Stimulated activated CD4-positive, alpha-beta T cell treated with anti-CD3 and anti-CD28 coated beads, TNF-alpha, amount 100 ng/mL, for 4 hours (primary cell): ENCODE measurements at regions not wholly inside any gene's neighbourhood (a gene's known extent, or its start where the extent isn't known, plus 50 kb on each side); places are given as distances from the start of the nearest gene placed in this dataset.

Experiments
- DNase-seq, 3 experiments: peaks; one replicate each; pipeline ENCODE4 v3.0.0-alpha.2; 2020; ENCODE audit warnings: low read depth in 3 of 3

DNA sequence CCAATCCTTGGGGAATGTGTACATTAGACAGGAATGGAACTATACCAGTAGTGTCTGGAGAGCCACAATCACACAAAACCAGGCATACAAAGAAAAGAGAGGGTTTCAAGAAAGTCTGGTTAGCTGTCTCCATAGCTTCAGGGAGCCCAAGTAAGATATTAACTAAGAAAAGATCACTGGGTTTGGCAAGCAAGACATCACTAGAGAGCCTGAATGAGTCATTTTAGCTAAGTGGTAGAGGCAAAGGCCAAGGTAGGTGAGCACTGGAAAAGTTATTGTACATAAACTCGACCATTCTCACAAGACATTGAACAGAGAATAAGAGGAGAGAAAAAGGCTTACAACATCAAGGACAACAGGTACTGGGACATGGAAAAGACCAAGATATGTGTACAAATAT is 143.8 kb upstream of the ARL4C start:
- DNase-seq = no peak

DNA sequence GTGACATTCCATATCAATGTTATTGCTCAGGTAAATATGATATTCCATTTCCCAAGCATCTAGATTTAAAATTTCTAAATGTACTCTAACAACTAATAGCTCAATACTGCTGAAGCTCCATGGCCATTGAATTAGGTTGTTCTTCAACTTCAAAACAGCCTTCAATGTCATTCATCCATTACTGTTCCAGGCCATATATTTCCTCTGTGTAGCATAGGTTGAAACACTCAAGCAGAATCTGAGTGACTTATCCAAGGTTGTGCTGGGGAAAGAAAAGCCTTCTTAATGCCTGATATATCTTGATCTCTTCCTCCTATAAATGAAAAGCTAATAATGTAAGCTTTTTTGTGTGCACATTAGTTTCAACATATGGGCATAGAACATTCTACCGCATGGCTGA is 142.1 kb upstream of the ARL4C start:
- DNase-seq = no peak

DNA sequence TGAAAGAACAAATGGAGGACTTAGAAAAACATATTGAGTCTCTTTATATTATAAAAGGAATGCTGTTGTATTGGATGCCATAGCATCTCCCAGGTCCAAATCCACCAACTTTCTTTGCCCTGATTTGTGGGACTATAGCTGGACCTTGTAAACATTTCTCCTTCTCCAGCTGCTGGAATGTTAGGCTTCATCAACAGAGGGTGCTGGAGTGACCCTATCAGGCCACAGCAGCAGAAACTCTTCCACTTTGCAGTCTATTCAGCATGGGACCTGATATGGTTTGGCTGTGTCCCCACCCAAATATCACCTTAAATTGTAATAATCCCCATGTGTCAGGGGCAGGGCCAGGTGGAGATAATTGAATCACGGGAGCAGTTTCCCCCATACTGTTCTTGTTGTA is 138.4 kb upstream of the ARL4C start:
- no peak for DNase-seq

DNA sequence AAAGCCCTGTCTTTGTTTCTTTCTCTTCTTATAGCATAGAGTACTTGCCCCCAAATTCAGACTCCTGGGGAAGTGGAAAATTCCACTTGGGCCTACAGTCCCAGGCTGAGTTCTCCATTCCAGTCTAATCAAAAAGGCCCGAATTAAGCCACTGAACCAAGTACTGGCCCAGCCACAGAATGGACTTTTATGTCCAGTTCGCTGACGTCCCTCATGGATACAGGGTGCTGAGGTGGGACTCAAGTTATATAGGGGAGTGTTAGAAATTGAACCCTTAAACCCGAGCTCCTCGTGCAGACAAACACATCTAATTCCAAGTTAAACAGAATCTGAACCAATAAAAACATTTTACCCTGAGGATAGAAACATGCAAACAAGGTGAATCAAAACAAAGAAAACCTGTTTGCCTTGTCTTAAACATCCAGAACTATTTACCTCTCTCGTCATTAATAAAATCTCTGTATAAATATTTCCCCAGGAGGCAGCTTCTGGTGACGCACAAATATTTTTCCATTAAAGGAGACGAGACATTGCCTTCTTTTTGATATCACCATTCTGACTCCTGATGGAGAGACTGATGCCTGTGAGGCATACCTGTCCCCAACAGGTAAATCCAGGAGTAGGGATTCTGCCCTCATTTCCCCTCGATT is 136.8 kb upstream of the ARL4C start:
- no peak for DNase-seq

DNA sequence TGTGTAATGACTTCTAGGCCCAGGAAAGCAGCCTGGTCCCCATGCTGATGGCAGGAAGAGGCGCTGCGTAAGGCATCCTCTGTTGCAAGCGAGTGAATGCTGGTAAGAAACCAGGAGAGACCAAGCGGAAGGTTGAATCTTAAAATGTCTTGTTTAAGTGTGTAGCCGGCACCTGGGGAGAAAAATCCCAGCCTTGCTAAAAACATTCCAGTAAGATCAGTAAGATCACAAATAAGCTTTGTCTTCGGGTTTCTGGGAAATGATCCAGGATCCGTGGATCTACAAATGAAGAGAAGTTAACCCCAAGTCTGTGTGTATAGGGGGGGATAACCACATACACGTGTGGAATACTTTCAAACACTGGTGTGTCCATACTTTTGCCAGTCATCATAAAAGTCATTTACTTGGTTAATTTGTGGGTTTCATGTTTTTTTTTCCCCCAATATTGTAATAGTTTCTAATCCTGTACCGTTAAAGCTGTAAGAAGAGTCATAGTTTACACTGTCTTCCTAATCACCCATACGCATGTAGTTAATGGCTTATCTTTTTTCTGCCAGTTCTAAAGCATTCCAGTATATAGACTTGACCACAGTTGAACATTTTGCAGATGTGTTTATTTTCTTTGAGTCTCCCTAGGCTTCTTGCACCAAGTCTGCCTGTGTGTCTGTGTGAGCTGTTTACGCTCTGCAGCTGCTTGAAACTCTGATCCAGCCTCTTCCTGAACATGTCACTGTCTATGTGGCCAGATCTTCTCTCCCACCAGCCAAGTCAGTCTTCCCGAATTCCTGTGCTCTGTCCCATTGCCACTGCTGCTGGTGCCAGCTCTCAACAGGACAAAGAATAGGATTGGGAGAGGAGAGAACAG is 135.9 kb upstream of the ARL4C start:
- DNase-seq = no peak

DNA sequence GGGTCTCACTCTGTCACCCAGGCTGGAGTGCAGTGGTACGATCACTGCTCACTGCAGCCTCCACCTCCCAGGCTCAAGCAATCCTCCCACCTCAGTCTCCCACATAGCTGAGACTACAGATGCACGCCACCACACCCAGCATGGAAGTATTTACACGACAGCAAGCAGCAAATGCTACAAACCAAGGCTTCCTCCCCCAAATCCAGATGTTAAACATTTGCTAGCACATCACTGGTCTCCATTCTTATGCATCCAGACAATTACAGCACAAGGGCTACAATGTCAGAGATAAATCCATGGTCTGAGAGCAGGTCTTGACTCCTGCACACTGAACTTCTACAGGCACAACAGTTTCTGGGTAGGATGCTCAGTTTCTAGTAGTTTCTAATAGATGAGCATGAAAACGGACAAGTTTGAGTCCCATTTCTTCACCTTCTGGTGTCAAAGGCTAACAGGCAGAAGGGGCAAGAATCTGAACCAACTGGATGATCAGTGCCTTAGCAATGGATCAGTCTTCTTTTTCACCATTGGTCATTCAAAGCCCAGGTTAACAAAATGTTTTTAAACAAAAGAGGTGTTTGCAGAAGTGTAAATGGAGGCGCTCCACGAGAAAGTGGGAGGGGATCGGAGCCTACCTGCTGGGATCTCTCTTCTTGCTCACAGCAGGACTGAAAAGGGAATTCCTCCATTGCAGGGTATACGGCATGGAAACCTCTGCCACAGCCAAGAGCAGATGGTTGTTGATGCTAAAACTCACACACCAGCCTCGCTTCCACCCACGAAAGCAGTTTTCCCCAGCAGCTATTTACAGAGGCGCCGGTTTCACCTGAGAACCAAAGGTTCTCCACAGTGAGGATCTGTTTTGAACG is 135.0 kb upstream of the ARL4C start:
- DNase-seq = no peak

DNA sequence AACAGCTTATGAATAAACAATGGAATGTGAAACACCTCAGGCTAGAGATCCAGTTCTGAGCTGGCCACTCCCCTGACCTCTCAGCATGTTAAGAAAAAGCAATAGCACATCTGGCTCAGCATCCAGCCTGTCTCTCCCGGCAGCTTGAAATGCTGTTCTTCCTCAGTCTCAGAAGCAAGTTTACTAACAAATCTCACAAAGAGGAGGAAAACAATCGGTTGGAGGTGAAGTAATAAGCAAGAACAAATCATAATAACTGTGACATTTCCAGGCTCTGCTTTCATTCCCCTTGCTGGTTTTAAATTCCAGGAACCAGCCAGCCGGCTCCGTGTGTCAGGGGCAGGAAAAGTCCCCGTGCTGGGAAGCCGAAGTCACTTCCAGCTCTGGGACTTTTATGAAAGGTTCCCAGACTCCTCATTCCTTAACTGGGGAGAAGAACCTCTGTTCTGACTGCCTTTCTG is 133.9 kb upstream of the ARL4C start:
- no peak for DNase-seq

DNA sequence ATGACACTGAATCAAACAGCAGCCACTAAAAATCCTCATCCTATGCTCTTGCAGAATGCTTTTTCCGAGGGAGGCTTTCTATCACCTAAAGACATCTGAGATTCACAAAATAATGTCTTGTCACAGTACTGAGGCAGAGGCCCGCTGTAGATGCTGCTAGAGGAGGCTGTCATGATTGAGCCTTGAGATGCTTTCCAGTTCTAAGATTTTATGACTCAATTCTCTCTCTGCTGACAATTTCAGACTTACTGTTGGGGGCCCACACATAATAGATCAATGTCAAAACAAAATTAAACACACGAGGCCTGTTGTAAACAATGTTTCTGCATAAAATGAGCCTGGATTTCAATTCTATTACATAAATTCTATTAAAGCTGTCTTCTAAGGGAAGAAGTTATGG is 132.7 kb upstream of the ARL4C start:
- DNase-seq = no peak

DNA sequence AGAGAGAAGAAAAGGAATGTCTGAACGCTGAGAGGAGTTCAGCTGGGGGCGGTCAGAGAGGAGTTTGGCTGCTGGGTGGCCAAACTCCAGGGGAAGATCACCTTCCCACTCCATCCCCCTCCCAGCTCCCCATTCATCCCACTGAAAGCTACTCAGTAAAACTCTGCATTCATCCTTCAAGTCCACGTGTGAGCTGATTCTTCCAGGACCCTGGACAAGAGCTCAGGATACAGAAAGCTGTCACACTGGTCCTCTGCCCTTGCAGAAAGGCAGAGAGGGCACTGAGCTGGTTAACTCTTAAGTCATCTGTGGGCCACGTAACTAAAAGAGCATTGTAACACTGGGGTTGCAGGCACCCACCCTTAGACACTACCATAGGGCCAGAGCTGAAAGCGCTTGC is 132.1 kb upstream of the ARL4C start:
- no peak for DNase-seq

DNA sequence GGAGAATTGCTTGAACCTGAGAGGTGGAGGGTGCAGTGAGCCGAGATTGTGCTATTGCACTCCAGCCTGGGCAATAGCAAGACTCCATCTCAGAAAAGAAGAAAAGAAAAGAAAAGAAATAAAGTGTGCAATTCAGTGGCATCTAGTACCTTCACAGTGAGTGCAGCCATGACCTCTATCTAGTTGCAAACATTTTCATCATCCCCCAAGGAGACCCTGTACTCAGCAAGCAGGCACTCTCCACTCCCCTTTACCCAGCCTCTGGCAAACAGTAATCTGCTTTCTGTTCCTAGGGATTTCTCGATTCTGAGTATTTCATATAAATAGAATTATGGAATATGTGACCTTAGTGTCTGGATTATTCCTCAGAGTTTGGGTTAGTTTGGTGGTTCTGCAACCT is 130.4 kb upstream of the ARL4C start:
- DNase-seq = no peak

DNA sequence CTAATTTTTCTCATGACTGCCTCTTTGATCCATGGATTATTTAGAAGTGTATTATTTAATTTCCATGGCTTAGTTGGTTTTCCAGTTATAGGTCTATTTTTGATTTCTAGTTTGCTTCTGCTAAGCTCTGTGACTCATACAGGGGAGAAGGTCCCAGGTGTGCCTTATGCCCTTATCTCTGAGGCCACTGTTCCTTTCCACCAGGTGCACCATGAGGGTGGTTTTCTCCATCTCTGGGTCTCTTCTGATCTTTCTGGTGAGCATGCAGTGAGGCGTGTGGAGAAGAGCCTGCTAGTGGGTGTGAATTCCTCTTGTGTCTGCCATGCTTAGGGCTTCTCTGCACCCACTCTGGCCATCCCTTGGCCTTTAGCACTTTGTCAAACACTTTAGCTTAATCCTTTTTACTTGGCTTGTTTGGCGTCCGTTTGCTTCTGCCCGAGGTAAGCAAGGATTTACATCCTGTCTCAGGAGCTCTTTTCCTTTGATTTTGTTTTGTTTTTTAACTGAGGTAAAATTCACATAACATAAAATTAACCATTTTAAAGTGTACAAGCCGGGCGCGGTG is 129.8 kb upstream of the ARL4C start:
- DNase-seq = no peak

DNA sequence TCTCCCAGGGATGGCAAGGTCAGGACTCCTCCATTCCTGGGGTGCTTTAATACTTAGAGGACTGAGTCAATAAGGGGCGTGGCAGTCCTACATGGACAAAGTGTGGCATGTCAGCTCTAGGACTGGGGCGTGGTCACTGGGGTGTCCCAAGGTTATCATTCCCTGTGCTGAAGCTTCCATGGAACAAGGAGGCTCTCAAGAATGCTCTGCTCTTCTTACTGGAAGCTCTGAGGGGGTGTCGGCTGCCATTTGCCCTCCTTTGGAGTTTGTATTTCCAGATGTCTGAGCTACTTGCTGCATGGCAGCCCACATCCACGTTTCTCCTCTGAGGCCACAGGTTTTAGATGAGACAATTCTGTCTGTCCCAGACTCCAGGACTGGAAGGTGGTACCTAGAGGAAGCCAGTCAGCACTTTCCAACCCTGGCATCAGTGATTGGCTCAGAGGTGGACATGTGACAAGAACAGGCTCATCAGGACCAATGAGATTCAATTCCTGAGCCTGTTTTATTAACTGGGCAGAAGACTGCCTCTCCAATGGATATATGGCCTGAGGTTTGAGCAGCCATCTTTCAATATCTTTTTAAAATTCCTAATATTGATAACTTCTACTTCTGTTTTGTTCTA is 128.9 kb upstream of the ARL4C start:
- DNase-seq = no peak

DNA sequence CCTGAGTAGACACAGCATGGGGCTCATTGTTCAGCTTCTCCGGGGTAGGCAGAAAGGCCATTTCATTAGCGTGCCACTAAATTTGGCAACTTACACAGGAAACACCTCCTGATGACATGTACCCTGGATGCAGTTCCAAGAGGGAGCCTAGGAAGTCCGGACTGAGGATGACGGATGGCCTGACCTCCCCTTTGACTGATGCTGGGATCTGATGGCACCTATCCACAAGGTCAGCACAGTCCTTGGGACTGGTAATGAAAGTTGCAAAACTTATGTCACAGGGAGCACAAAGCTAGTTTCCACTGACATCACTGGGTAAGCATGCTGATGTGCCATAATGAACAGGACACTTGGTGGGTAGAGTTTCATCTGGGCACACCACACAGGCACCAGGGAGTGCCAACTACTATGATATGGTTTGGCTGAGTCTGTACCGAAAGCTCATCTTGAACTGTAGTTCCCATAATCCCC is 126.7 kb upstream of the ARL4C start:
- no peak for DNase-seq

DNA sequence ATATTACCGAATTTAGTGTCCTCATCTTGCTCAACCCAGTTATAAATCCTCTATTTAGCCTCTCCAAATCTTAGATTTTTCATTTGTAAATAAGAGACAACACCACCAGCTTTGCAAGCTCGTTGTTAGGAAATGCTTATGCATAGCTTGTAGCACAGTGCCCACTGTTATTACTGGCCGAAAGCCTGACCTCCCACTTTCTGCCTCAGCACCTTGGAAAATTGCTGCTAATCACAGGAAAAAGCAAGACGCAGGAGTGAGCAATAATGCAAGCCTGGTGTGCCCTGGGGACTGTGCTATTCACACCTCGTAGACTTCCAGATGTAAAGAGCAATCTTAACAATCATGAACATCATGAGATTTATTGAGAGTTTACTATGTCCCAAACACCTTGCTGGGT is 124.2 kb upstream of the ARL4C start:
- no peak for DNase-seq

DNA sequence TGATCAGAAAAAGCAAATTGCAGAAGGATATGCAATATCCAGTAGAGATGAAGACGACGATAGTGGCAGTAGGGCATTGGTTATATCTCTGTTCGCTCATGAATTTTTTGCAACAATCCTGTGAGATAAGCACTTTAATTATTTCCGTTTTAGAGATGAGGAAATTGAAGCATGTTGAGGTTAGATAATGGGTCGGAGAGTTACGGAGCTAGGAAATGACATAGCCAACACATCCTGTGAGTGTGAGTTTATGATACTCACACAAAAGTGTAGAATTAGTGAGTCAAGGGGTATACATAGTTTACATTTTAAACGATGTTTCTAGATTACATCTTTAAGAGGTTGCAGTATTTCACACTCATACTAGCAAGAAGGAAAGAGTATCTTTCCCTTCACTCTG is 123.1 kb upstream of the ARL4C start:
- no peak for DNase-seq

DNA sequence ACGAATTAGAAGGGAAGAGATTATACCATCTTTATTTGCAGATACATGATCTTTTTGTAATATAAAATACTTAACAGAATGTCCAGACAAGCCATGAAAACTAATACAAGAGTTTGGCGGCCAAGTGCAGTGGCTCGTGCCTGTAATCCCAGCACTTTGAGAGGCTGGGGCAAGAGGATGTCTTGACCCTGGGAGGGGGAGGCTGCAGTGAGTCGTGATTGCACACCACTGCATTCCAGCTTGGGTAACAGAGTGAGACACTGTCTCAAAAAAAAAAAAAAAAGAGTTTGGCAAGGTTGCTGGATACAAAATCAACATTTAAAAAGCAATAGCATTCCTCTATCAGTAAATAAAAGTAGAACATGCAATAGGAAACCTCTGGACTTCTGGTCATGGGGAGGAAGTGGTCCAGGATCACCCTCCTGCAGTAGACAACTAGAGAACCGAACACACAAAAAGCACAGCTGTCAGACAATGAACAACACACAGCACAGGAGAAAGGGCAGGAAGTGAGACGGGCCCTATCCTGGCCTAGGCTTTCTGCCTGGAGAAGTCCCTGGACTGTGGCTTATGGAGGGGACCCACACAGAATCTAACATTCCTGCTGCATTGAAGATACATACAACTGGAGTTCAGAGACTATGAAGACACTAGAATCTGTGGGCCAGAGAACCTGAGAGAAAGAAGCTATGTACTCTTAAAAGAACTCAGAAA is 118.9 kb upstream of the ARL4C start:
- DNase-seq = no peak

DNA sequence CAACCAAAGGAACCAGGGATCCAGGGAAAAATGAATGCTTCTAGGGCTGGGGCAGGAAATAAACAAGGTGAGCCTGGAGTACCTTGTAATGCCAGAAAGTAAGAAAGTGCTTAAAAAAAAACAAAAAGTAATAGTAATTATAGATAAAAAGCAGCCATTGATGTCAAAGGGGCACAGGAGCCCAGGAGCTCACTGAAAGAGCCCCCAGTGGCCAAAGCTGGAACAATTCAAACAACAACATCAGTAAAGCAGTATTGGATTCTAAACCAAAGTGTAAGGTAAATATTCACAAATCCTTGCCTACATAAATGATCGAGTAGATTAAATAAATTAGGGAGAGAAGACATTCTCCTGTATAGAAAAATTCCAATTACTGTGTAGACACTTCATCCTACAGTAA is 114.3 kb upstream of the ARL4C start:
- DNase-seq = no peak

DNA sequence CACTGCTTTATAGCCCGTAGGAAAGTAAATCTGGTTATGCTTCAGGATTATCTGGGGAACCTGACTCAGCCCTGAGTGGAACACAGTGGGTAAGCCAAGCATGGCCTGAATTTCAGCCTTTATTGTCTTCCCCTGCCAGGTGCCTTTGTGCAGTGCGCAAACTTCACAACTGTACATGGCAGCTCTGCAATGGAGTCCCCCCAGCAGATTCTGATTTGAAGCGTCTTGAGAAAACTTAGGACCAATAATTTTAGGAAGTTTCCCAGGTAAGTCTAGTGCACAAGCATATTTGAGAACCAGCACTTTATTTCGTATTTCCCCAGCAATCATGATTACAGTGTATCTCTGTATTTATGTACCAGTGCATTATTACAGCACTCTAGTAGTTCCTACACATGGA is 112.1 kb upstream of the ARL4C start:
- DNase-seq = no peak

DNA sequence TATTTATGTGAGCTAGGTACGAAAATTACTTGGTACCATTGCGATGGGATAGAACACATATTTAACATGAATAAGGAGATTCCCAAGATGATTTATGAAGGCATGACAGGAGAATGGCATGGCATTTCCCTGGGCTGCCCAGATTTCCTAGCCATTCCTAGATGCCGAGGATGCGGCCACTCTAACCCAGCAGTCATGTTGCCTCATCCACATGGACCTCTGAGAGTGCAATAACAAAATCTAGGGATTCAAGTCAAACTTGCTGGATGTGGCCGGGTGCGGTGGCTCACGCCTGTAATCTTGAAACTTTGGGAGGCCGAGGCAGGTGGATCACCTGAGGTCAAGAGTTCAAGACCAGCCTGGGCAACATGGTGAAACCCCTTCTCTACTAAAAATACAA is 110.8 kb upstream of the ARL4C start:
- no peak for DNase-seq

DNA sequence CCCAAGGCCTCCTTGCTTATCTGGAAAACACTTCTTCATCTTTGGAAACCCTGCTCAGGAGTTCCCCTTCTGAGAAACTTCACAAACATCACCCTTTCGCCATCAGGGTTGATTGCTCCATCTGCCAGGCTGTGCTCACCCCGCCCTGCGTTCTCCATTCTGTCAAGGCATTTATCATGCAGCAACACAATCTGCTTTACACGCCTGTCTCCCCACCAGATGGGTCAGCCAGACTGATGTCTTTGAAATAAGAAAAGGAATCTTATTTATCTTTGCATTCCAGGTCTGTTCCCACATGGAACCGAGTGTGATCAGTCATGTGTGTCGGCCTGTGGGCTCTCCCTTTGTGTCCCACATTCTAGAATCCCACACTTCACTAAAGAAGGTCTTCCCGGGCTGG is 110.0 kb upstream of the ARL4C start:
- DNase-seq = no peak

DNA sequence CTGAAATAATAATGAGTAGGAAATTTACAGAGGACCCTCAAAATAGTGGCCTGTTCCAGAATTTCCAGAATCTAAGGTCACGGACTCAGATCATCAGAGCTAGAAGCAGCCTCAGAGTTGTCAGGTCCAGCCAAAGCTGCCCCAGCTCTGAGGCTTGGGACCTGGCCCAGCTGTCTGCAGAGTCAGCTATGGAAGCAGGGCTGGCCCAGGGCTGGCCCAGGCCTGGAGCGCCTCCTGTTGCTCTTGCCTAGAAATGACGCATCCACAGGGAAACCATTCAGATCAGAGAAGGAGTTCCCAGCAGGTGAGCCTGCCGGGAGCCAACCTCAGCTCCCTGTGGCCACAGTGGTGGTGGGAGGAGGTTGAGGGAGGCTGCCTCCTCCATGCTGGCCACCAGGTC is 106.7 kb upstream of the ARL4C start:
- no peak for DNase-seq
